NCI-H526 (cell line): ENCODE measurements at regions not wholly inside any gene's neighbourhood (a gene's known extent, or its start where the extent isn't known, plus 50 kb on each side); places are given as distances from the start of the nearest gene placed in this dataset.
"Not testable (repeated sequence)": the region's sequence is repeated elsewhere in the genome, so short reads cannot be mapped to it uniquely, and the experiment has no call there.

Experiments used
- DNase-seq, 2 experiments: peaks; one replicate each; lab custom pipeline; 2025; lab: John Stamatoyannopoulos, UW

- no peak for DNase-seq
Measured at GRCh38 chr13:81383444-81383843, 1042.5 kb upstream of the SPRY2 start.

- no peak for DNase-seq
Measured at GRCh38 chr13:81382246-81382645, 1041.3 kb upstream of the SPRY2 start.

GRCh38 chr13:81381560-81381959 lies 1040.6 kb upstream of the SPRY2 start:
- no peak for DNase-seq

GRCh38 chr13:81379183-81379582 lies 1038.3 kb upstream of the SPRY2 start:
- DNase-seq, result no peak

GRCh38 chr13:81377921-81378320 lies 1037.0 kb upstream of the SPRY2 start:
- DNase-seq, result no peak

- no peak for DNase-seq
Measured at GRCh38 chr13:81375709-81376108, 1034.8 kb upstream of the SPRY2 start.

GRCh38 chr13:81362711-81363110 lies 1021.8 kb upstream of the SPRY2 start:
- DNase-seq, result peak in 1 of 2 experiments; percentile 49

- DNase-seq, result no peak
Measured at GRCh38 chr13:81350056-81350455, 1009.1 kb upstream of the SPRY2 start.

GRCh38 chr13:81340118-81341069 lies 999.5 kb upstream of the SPRY2 start:
- not testable (repeated sequence) for DNase-seq

- DNase-seq, result not testable (repeated sequence)
Measured at GRCh38 chr13:81339666-81340065, 998.7 kb upstream of the SPRY2 start.

GRCh38 chr13:81334481-81334880 lies 993.6 kb upstream of the SPRY2 start:
- no peak for DNase-seq

GRCh38 chr13:81326913-81327312 lies 986.0 kb upstream of the SPRY2 start:
- DNase-seq, result peak; percentile 61 to 70

GRCh38 chr13:81320516-81320915 lies 979.6 kb upstream of the SPRY2 start:
- DNase-seq, result no peak

- no peak for DNase-seq
Measured at GRCh38 chr13:81319351-81319750, 978.4 kb upstream of the SPRY2 start.

- DNase-seq, result no peak
Measured at GRCh38 chr13:81318231-81319019, 977.5 kb upstream of the SPRY2 start.

GRCh38 chr13:81314461-81314860 lies 973.5 kb upstream of the SPRY2 start:
- DNase-seq, result no peak

- no peak for DNase-seq
Measured at GRCh38 chr13:81305928-81306327, 965.0 kb upstream of the SPRY2 start.

- DNase-seq, result no peak
Measured at GRCh38 chr13:81304121-81304659, 963.3 kb upstream of the SPRY2 start.

- no peak for DNase-seq
Measured at GRCh38 chr13:81302677-81303076, 961.8 kb upstream of the SPRY2 start.

- DNase-seq, result peak; percentile 79 to 84
Measured at GRCh38 chr13:81302125-81302524, 961.2 kb upstream of the SPRY2 start.

GRCh38 chr13:81295177-81295576 lies 954.3 kb upstream of the SPRY2 start:
- DNase-seq, result no peak

GRCh38 chr13:81293594-81294164 lies 952.8 kb upstream of the SPRY2 start:
- no peak for DNase-seq
